ENCODE measurements at regions not wholly inside any gene's neighbourhood (a gene's known extent, or its start where the extent isn't known, plus 50 kb on each side); places are given as distances from the start of the nearest gene placed in this dataset.

- TF ChIP-seq CTCF (IDR thresholded peaks at IDR 0.05) (no peak), EP300 (IDR thresholded peaks at IDR 0.05) (no peak), POLR2A (IDR thresholded peaks at IDR 0.05; ENCODE audit: low read depth) (no peak)
Observed at GRCh38 chr1:14003552-14003951, 303.6 kb downstream of the PRDM2 start.
